ENCODE measurements at regions not wholly inside any gene's neighbourhood (a gene's known extent, or its start where the extent isn't known, plus 50 kb on each side); places are given as distances from the start of the nearest gene placed in this dataset.

- TF ChIP-seq SLC30A9 (CRISPR knock-in tag; IDR thresholded peaks at IDR 0.05) = no peak
- no peak for TF ChIP-seq MITF (IDR thresholded peaks at IDR 0.05)
- no peak for TF ChIP-seq ZEB2 (IDR thresholded peaks at IDR 0.05)
- no peak for TF ChIP-seq ZNF551 (CRISPR knock-in tag; IDR thresholded peaks at IDR 0.05)
These were observed 166.2 kb upstream of the RPS6KA3 start (continued) for GRCh38 chrX:20432746-20433387.

DNA sequence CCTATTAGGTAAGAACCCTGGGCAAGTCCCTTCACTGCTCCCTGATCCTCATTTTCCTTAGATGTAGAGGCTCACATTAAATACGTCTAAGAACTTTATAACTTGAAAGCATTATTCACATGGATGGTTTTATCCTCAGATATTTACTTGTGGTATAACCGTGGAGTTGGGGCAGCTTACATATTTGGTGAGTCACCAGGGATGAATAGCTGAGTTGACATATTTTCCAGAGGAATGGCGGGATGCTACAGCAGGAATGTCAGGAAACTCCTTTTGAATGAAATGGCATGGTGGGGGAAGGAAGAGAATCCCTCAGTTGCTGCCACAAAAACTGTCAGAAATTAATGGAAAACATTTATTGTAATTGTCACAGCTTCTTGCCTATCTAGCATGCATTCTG lies 165.3 kb upstream of the RPS6KA3 start:
- no peaks in the 10 kb centered on the region for H3K4me1 ChIP-seq (replicated peaks in 1 of 2; ENCODE audit: control insufficient read depth in 2 of 2, insufficient read depth in 2 of 2, low read length in 2 of 2)
- TF ChIP-seq, protein P1, sequence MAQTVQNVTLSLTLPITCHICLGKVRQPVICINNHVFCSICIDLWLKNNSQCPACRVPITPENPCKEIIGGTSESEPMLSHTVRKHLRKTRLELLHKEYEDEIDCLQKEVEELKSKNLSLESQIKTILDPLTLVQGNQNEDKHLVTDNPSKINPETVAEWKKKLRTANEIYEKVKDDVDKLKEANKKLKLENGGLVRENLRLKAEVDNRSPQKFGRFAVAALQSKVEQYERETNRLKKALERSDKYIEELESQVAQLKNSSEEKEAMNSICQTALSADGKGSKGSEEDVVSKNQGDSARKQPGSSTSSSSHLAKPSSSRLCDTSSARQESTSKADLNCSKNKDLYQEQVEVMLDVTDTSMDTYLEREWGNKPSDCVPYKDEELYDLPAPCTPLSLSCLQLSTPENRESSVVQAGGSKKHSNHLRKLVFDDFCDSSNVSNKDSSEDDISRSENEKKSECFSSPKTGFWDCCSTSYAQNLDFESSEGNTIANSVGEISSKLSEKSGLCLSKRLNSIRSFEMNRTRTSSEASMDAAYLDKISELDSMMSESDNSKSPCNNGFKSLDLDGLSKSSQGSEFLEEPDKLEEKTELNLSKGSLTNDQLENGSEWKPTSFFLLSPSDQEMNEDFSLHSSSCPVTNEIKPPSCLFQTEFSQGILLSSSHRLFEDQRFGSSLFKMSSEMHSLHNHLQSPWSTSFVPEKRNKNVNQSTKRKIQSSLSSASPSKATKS (CRISPR knock-in tag; IDR thresholded peaks at IDR 0.05) = no peak
- peak; percentile 45; the same call in 1 of the 2 replicates for TF ChIP-seq MAFK (IDR thresholded peaks at IDR 0.05; ENCODE audit: low read length)
- no peak for TF ChIP-seq ZFX (CRISPR knock-in tag; IDR thresholded peaks at IDR 0.05)
- TF ChIP-seq MAFF (IDR thresholded peaks at IDR 0.05; ENCODE audit: low read length) = peak; percentile 54
- no peak for TF ChIP-seq XRCC5 (IDR thresholded peaks at IDR 0.05; ENCODE audit: low read depth, low read length)
- TF ChIP-seq C11orf30 (IDR thresholded peaks at IDR 0.05; ENCODE audit: low read depth) = peak; percentile 37
- peak; percentile 35; the same call in 1 of the 2 replicates for TF ChIP-seq ZNF316 (IDR thresholded peaks at IDR 0.05)
- TF ChIP-seq LEF1 (IDR thresholded peaks at IDR 0.05) = no peak
- TF ChIP-seq MAFG (tag; conservative IDR thresholded peaks at IDR 0.05) = peak; percentile 41
- TF ChIP-seq ZNF395 (CRISPR knock-in tag; IDR thresholded peaks at IDR 0.05) = no peak
- no peak for TF ChIP-seq HINFP (tag; conservative IDR thresholded peaks at IDR 0.05; ENCODE audit: low read depth)
- H3K9me1 ChIP-seq (ENCODE audit: control insufficient read depth, insufficient read depth, low read length) = no peaks in the 10 kb centered on the region
- CTCF ChIA-PET (ENCODE audit: low intra/inter-chr PET ratio) = no interaction called here
- 0% methylated on average over 3 of the region's 3 CpGs for WGBS (ENCODE audit: insufficient coverage, low coverage, missing lambda C conversion rate)
- no peaks in the 10 kb centered on the region for H3K27me3 ChIP-seq (ENCODE audit: control insufficient read depth in 2 of 2, insufficient read depth in 2 of 2, low read length in 2 of 2)
- in situ Hi-C loops (cut with MboI) (no loop called here), intact Hi-C loops (cut with micrococcal nuclease) (loop anchor here (10.0 kb wide), 1 partner anchor 287 kb away; the partner anchor contains the start of gene EIF1AX)
- no peak overlapping the region for H2AFZ ChIP-seq (ENCODE audit: low read depth, low read length)
- POLR2A ChIA-PET = interaction anchor here (0.7 kb wide), 1 partner anchor 426 kb away, joined by 3 read pairs; no protein-coding TSS in a partner anchor
- no peaks in the 10 kb centered on the region for H3K79me2 ChIP-seq (ENCODE audit: control insufficient read depth, insufficient read depth, low read length)
- H3K4me3 ChIP-seq = no peak overlapping the region
- H3K9ac ChIP-seq (ENCODE audit: insufficient read depth in 1 of 2, low read depth in 2 of 2, low read length in 2 of 2) = no peak overlapping the region
- H3K36me3 ChIP-seq (ENCODE audit: control insufficient read depth, insufficient read depth, low read length) = no peaks in the 10 kb centered on the region
- DNase-seq (ENCODE audit: extremely low read depth in 1 of 4, low spot score in 3 of 4) (no peak), ATAC-seq (no peak), FAIRE-seq (no peak)
- H3K27ac ChIP-seq (ENCODE audit: extremely low read depth, low read depth, low read length) = no peak overlapping the region
- no peak overlapping the region for H3K4me2 ChIP-seq (ENCODE audit: insufficient read depth, low read length)
- no TSS peak for BruUV-seq (replicated peaks)
- no peaks in the 10 kb centered on the region for H3K9me3 ChIP-seq (replicated peaks; ENCODE audit: control insufficient read depth, insufficient read depth, low read depth, low read length)
- H4K20me1 ChIP-seq (replicated peaks; ENCODE audit: control insufficient read depth, insufficient read depth, low read length) = no peaks in the 10 kb centered on the region

All from K562 (cell line).